Vagina (tissue), 2 donors: ENCODE measurements at regions not wholly inside any gene's neighbourhood (a gene's known extent, or its start where the extent isn't known, plus 50 kb on each side); places are given as distances from the start of the nearest gene placed in this dataset.

ENCODE experiments used
- DNase-seq, 2 donors: peaks; one replicate each; pipeline ENCODE4 v3.0.0-alpha.2; 2017; ENCODE audit errors: extremely low spot score in 2 of 2
- H3K27ac ChIP-seq: fragments of 200-600 bp; sonication (generic); one replicate; pipeline ENCODE4 v1.5.1; 2019
- H3K27me3 ChIP-seq: fragments of 200-600 bp; sonication (generic); one replicate; pipeline ENCODE4 v1.5.1; 2019
- H3K36me3 ChIP-seq, 2 donors: fragments of 200-600 bp; sonication (generic); one replicate each; pipeline ENCODE4 v1.5.1; 2017 to 2019
- H3K4me1 ChIP-seq: fragments of 200-600 bp; sonication (generic); one replicate; pipeline ENCODE4 v1.5.1; 2019
- H3K4me3 ChIP-seq, 2 donors: fragments of 200-600 bp; sonication (generic); 1 replicate in 1 of 2; 2 replicates in 1 of 2; pipeline ENCODE4 v1.5.1; 2016 to 2019
- H3K9me3 ChIP-seq: fragments of 200-600 bp; sonication (generic); one replicate; pipeline ENCODE4 v1.5.1; 2019
- CTCF ChIP-seq, 3 experiments: fragments of 450-650 bp in 2 of 3; fragments of 200-600 bp in 1 of 3; sonication (generic) in 1 of 3; IDR thresholded peaks; one replicate each; pipeline ENCODE4 v1.5.1; 2017 to 2019; ENCODE audit warnings: antibody characterized with exemption in 3 of 3, mild to moderate bottlenecking in 2 of 3, moderate library complexity in 2 of 3
- POLR2A ChIP-seq, 2 donors: fragments of 450-650 bp; IDR thresholded peaks; one replicate each; pipeline ENCODE4 v1.6.1; 2017; ENCODE audit warnings: antibody characterized with exemption in 2 of 2, mild to moderate bottlenecking in 2 of 2, moderate library complexity in 2 of 2
- POLR2AphosphoS5 ChIP-seq, 2 donors: sonication (generic); formaldehyde crosslinking; IDR thresholded peaks; one replicate each; pipeline ENCODE4 v1.9.0; 2017; ENCODE audit warnings: antibody characterized with exemption in 2 of 2, mild to moderate bottlenecking in 2 of 2, low read depth in 1 of 2; ENCODE audit not compliant: insufficient read depth in 1 of 2
- intact Hi-C: fragments of 100-400 bp; cut with DNase I; formaldehyde crosslinking; loops from one replicate; pipeline ENCODE4 v1.15.1; 2023

GRCh38 chr7:69173846-69174245 lies 424.4 kb upstream of the AUTS2 start:
- Histone ChIP-seq H3K36me3 (no peaks in the 10 kb centered on the region), H3K4me3 (no peak overlapping the region), H3K4me1 (no peaks in the 10 kb centered on the region), H3K27me3 (no peaks in the 10 kb centered on the region), H3K9me3 (no peaks in the 10 kb centered on the region), H3K27ac (no peak overlapping the region)
- intact Hi-C loops: no loop called here
- TF ChIP-seq POLR2AphosphoS5 (IDR thresholded peaks at IDR 0.05; ENCODE audit: insufficient read depth in 1 of 2, low read depth in 1 of 2) (no peak), POLR2A (IDR thresholded peaks at IDR 0.05) (no peak), CTCF (IDR thresholded peaks at IDR 0.05) (no peak)
- no peak for DNase-seq

- Histone ChIP-seq H3K36me3 (no peaks in the 10 kb centered on the region), H3K27me3 (no peaks in the 10 kb centered on the region), H3K4me3 (no peak overlapping the region), H3K27ac (no peak overlapping the region), H3K9me3 (no peaks in the 10 kb centered on the region), H3K4me1 (no peaks in the 10 kb centered on the region)
- TF ChIP-seq POLR2AphosphoS5 (IDR thresholded peaks at IDR 0.05; ENCODE audit: insufficient read depth in 1 of 2, low read depth in 1 of 2) (no peak), CTCF (IDR thresholded peaks at IDR 0.05) (no peak), POLR2A (IDR thresholded peaks at IDR 0.05) (no peak)
- DNase-seq: no peak
- intact Hi-C loops: no loop called here
Observed at GRCh38 chr7:69176841-69177240, 421.4 kb upstream of the AUTS2 start.

GRCh38 chr7:69177461-69177861 lies 420.8 kb upstream of the AUTS2 start:
- Histone ChIP-seq H3K4me3 (no peak overlapping the region), H3K4me1 (no peaks in the 10 kb centered on the region), H3K27ac (no peak overlapping the region), H3K27me3 (no peaks in the 10 kb centered on the region), H3K9me3 (no peaks in the 10 kb centered on the region), H3K36me3 (no peaks in the 10 kb centered on the region)
- intact Hi-C loops: no loop called here
- TF ChIP-seq CTCF (IDR thresholded peaks at IDR 0.05) (no peak), POLR2AphosphoS5 (IDR thresholded peaks at IDR 0.05; ENCODE audit: insufficient read depth in 1 of 2, low read depth in 1 of 2) (no peak), POLR2A (IDR thresholded peaks at IDR 0.05) (no peak)
- no peak for DNase-seq

- TF ChIP-seq CTCF (IDR thresholded peaks at IDR 0.05): no peak
- TF ChIP-seq POLR2AphosphoS5 (IDR thresholded peaks at IDR 0.05; ENCODE audit: insufficient read depth in 1 of 2, low read depth in 1 of 2): no peak
- no peak for TF ChIP-seq POLR2A (IDR thresholded peaks at IDR 0.05)
- Histone ChIP-seq H3K4me3 (no peak overlapping the region), H3K9me3 (no peaks in the 10 kb centered on the region), H3K4me1 (no peaks in the 10 kb centered on the region), H3K27me3 (no peaks in the 10 kb centered on the region), H3K27ac (no peak overlapping the region), H3K36me3 (no peaks in the 10 kb centered on the region)
- DNase-seq: no peak
- intact Hi-C loops: no loop called here
Observed at GRCh38 chr7:69177941-69178494, 420.3 kb upstream of the AUTS2 start.

GRCh38 chr7:69180662-69181061 lies 417.6 kb upstream of the AUTS2 start:
- no peak for DNase-seq
- no peaks in the 10 kb centered on the region for H3K4me1 ChIP-seq
- no peaks in the 10 kb centered on the region for H3K9me3 ChIP-seq
- intact Hi-C loops: no loop called here
- no peak overlapping the region for H3K27ac ChIP-seq
- H3K27me3 ChIP-seq: no peaks in the 10 kb centered on the region
- no peak overlapping the region for H3K4me3 ChIP-seq
- H3K36me3 ChIP-seq: no peaks in the 10 kb centered on the region
- TF ChIP-seq POLR2A (IDR thresholded peaks at IDR 0.05) (no peak), CTCF (IDR thresholded peaks at IDR 0.05) (no peak)
